H9 (cell line): ENCODE measurements at regions not wholly inside any gene's neighbourhood (a gene's known extent, or its start where the extent isn't known, plus 50 kb on each side); places are given as distances from the start of the nearest gene placed in this dataset.

Experiments used
- DNase-seq: peaks from one replicate; pipeline ENCODE4 v3.0.0-alpha.2; 2017
- H2AFZ ChIP-seq: one replicate; pipeline ENCODE4 v1.6.1; 2013; ENCODE audit warnings: mild to moderate bottlenecking, low read length, control low read depth, moderate library complexity
- H2AK5ac ChIP-seq: 2 replicates; pipeline ENCODE4 v1.6.1; 2013; ENCODE audit warnings: low read length, control low read depth, mixed read lengths; ENCODE audit not compliant: insufficient read length
- H2BK120ac ChIP-seq: one replicate; pipeline ENCODE4 v1.6.1; 2013; ENCODE audit warnings: low read depth, mild to moderate bottlenecking, low read length, control low read depth, inconsistent platforms; ENCODE audit not compliant: poor library complexity, severe bottlenecking
- H2BK12ac ChIP-seq: 2 replicates; pipeline ENCODE4 v1.6.1; 2013; ENCODE audit warnings: low read length, control low read depth, mixed read lengths, low read depth; ENCODE audit not compliant: insufficient read length
- H2BK15ac ChIP-seq: 2 replicates; pipeline ENCODE4 v1.6.1; 2013; ENCODE audit warnings: low read depth, low read length, control low read depth
- H2BK20ac ChIP-seq: one replicate; pipeline ENCODE4 v1.6.1; 2013; ENCODE audit warnings: low read depth, mild to moderate bottlenecking, low read length, control low read depth, inconsistent platforms; ENCODE audit not compliant: poor library complexity, severe bottlenecking
- H2BK5ac ChIP-seq: 2 replicates; pipeline ENCODE4 v1.6.1; 2013; ENCODE audit warnings: low read length, control low read depth, mixed read lengths; ENCODE audit not compliant: insufficient read length
- H3K14ac ChIP-seq: 2 replicates; pipeline ENCODE4 v1.6.1; 2013; ENCODE audit warnings: low read length, control low read depth; ENCODE audit not compliant: insufficient read depth
- H3K18ac ChIP-seq: 2 replicates; pipeline ENCODE4 v1.6.1; 2013; ENCODE audit warnings: low read depth, mild to moderate bottlenecking, mixed read lengths, low read length, control low read depth; ENCODE audit not compliant: insufficient read length
- H3K23ac ChIP-seq: 2 replicates; pipeline ENCODE4 v1.6.1; 2013; ENCODE audit warnings: low read length, control low read depth, mixed read lengths, low read depth; ENCODE audit not compliant: insufficient read length
- H3K23me2 ChIP-seq: 2 replicates; pipeline ENCODE4 v1.6.1; 2013; ENCODE audit warnings: low read depth, mild to moderate bottlenecking, mixed read lengths, low read length, control low read depth; ENCODE audit not compliant: insufficient read length, poor library complexity, severe bottlenecking
- H3K27ac ChIP-seq: 2 replicates; pipeline ENCODE4 v1.5.1; 2013; ENCODE audit warnings: low read length, control low read depth, mixed read lengths, low read depth; ENCODE audit not compliant: insufficient read length
- H3K27me3 ChIP-seq: 2 replicates; pipeline ENCODE4 v1.6.1; 2013; ENCODE audit warnings: low read length, control low read depth, inconsistent platforms; ENCODE audit not compliant: insufficient read depth
- H3K4ac ChIP-seq: 2 replicates; pipeline ENCODE4 v1.6.1; 2013; ENCODE audit warnings: low read depth, mild to moderate bottlenecking, control low read depth, inconsistent platforms, low read length, moderate library complexity
- H3K4me1 ChIP-seq: 2 replicates; pipeline ENCODE4 v1.6.1; 2013; ENCODE audit warnings: low read length, control low read depth, inconsistent platforms; ENCODE audit not compliant: insufficient read depth
- H3K4me2 ChIP-seq: 2 replicates; pipeline ENCODE4 v1.6.1; 2013; ENCODE audit warnings: low read length, control low read depth, mixed read lengths; ENCODE audit not compliant: insufficient read length, insufficient read depth
- H3K56ac ChIP-seq: 2 replicates; pipeline ENCODE4 v1.6.1; 2013; ENCODE audit warnings: low read depth, mild to moderate bottlenecking, mixed read lengths, low read length, control low read depth; ENCODE audit not compliant: insufficient read length
- H3K79me1 ChIP-seq: 2 replicates; pipeline ENCODE4 v1.6.1; 2013; ENCODE audit warnings: low read depth, mild to moderate bottlenecking, moderate library complexity, low read length, control low read depth, inconsistent platforms; ENCODE audit not compliant: insufficient read depth, poor library complexity, severe bottlenecking
- H3K79me2 ChIP-seq: 2 replicates; pipeline ENCODE4 v1.6.1; 2013; ENCODE audit warnings: low read length, control low read depth, inconsistent platforms; ENCODE audit not compliant: insufficient read depth
- H3K9ac ChIP-seq: 2 replicates; pipeline ENCODE4 v1.6.1; 2013; ENCODE audit warnings: low read length, control low read depth, mixed read lengths; ENCODE audit not compliant: insufficient read length; ENCODE audit errors: extremely low read depth
- H3K9me3 ChIP-seq: one replicate; pipeline ENCODE4 v1.6.1; 2013; ENCODE audit warnings: low read depth, low read length, inconsistent platforms; ENCODE audit not compliant: control insufficient read depth
- H3T11ph ChIP-seq: one replicate; pipeline ENCODE4 v1.6.1; 2013; ENCODE audit warnings: mild to moderate bottlenecking, low read length, control low read depth, inconsistent platforms
- H4K20me1 ChIP-seq: one replicate; pipeline ENCODE4 v1.6.1; 2013; ENCODE audit not compliant: control insufficient read depth, insufficient read length, insufficient read depth
- H4K5ac ChIP-seq: 2 replicates; pipeline ENCODE4 v1.6.1; 2013; ENCODE audit warnings: low read depth, mild to moderate bottlenecking, mixed read lengths, low read length, control low read depth; ENCODE audit not compliant: insufficient read length
- H4K8ac ChIP-seq: replicated peaks from 2 replicates; pipeline ENCODE4 v1.6.1; 2013; ENCODE audit warnings: low read length, control low read depth, mixed read lengths, low read depth; ENCODE audit not compliant: insufficient read length
- H4K91ac ChIP-seq: 2 replicates; pipeline ENCODE4 v1.6.1; 2013; ENCODE audit warnings: low read depth, mild to moderate bottlenecking, moderate library complexity, mixed read lengths, low read length, control low read depth; ENCODE audit not compliant: insufficient read length
- H3K27ac Mint-ChIP-seq, 3 experiments: 2 replicates in 2 of 3; 3 replicates in 1 of 3; pipeline ENCODE4 v1.8.0; 2020 to 2021; ENCODE audit warnings: mixed read lengths in 3 of 3, mild to moderate bottlenecking in 1 of 3, moderate library complexity in 1 of 3
- H3K27me3 Mint-ChIP-seq: 2 replicates; pipeline ENCODE4 v1.8.0; 2021; ENCODE audit warnings: low read depth, mild to moderate bottlenecking, moderate library complexity, mixed read lengths
- H3K36me3 Mint-ChIP-seq, 3 experiments: 2 replicates in 2 of 3; 3 replicates in 1 of 3; pipeline ENCODE4 v1.8.0; 2020 to 2021; ENCODE audit warnings: low read depth in 3 of 3, mixed read lengths in 3 of 3; ENCODE audit not compliant: insufficient read depth in 1 of 3
- H3K4me1 Mint-ChIP-seq, 2 experiments: 2 replicates each; pipeline ENCODE4 v1.8.0; 2020; ENCODE audit warnings: mixed read lengths in 2 of 2
- H3K4me3 Mint-ChIP-seq, 2 experiments: 2 replicates in 1 of 2; 3 replicates in 1 of 2; pipeline ENCODE4 v1.8.0; 2020 to 2021; ENCODE audit warnings: mild to moderate bottlenecking in 2 of 2, mixed read lengths in 2 of 2, moderate library complexity in 1 of 2
- H3K9me3 Mint-ChIP-seq, 2 experiments: 2 replicates in 1 of 2; 3 replicates in 1 of 2; pipeline ENCODE4 v1.8.0; 2020; ENCODE audit warnings: mild to moderate bottlenecking in 2 of 2, mixed read lengths in 2 of 2, moderate library complexity in 1 of 2
- CTCF ChIP-seq: fragments of 200-600 bp; sonication (generic); conservative IDR thresholded peaks from 3 replicates; pipeline ENCODE4 v1.8.0; 2021; ENCODE audit warnings: antibody characterized with exemption, mild to moderate bottlenecking
- WGBS: extraction: QIAGEN DNeasy Blood & Tissue Kit; methylation state at CpG from one replicate; pipeline ENCODE4 v1.1.7; 2013; ENCODE audit warnings: missing lambda C conversion rate, low lambda C conversion rate, mixed read lengths; ENCODE audit not compliant: insufficient read length; ENCODE audit errors: extremely low coverage; 5-methylcytosine and 5-hydroxymethylcytosine counted together

DNA sequence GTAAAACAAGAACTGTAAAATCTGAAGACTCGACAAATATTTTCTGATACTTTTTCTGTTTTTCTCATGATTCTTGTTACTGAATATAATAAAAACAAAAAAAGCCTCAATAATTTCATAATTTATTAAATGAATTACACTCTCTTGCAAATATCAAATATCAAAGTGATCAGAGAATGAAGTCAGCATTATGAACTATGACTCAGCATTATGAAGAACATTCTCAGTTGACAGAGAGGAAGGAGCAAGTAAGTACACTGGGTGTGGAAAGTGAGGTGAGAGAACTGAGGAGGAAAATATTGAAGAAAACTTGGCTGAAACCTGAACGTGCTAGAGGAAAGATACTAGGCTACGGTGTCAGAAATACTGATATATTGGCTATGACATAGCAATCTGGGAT is 529.5 kb downstream of the KCNT2 start:
- Mint-ChIP-seq H3K4me3 (no peak overlapping the region), H3K4me1 (no peaks in the 10 kb centered on the region; a peak in 1 of 4 replicates), H3K27me3 (no peaks in the 10 kb centered on the region), H3K36me3 (no peaks in the 10 kb centered on the region), H3K9me3 (no peaks in the 10 kb centered on the region), H3K27ac (peak overlapping the region in 1 of 3 experiments; percentile 2; a peak in 1 of 7 replicates)
- no peak overlapping the region for H2BK20ac ChIP-seq
- no peaks in the 10 kb centered on the region for H4K20me1 ChIP-seq
- H2BK120ac ChIP-seq: no peak overlapping the region
- H3K23ac ChIP-seq: no peak overlapping the region
- no peak for DNase-seq
- no peak overlapping the region for H4K5ac ChIP-seq
- H2BK12ac ChIP-seq: no peak overlapping the region
- no peak overlapping the region for H3K18ac ChIP-seq
- no peak overlapping the region for H3K27ac ChIP-seq
- H4K8ac ChIP-seq: no peak overlapping the region
- no peak overlapping the region for H3K4me2 ChIP-seq
- H3K9ac ChIP-seq: no peak overlapping the region
- no peaks in the 10 kb centered on the region for H3K27me3 ChIP-seq
- no peak overlapping the region for H3K4ac ChIP-seq
- no peak overlapping the region for H2BK15ac ChIP-seq
- no peaks in the 10 kb centered on the region for H3K79me1 ChIP-seq
- no peak overlapping the region for H3K14ac ChIP-seq
- H2AK5ac ChIP-seq: no peak overlapping the region
- H3K23me2 ChIP-seq: no peaks in the 10 kb centered on the region
- no peak overlapping the region for H2AFZ ChIP-seq
- H3K79me2 ChIP-seq: no peaks in the 10 kb centered on the region
- H2BK5ac ChIP-seq: no peak overlapping the region
- H3K56ac ChIP-seq: no peak overlapping the region
- no peak overlapping the region for H4K91ac ChIP-seq
- no peak for TF ChIP-seq CTCF
- H3K9me3 ChIP-seq: no peaks in the 10 kb centered on the region
- no peaks in the 10 kb centered on the region for H3K4me1 ChIP-seq
- H3T11ph ChIP-seq: no peak overlapping the region
- WGBS: no CpG with 5 or more reads among the region's 3 CpGs
